Breast epithelium (tissue), 3 donors: ENCODE measurements at regions not wholly inside any gene's neighbourhood (a gene's known extent, or its start where the extent isn't known, plus 50 kb on each side); places are given as distances from the start of the nearest gene placed in this dataset.

Source experiments
- POLR2A ChIP-seq: fragments of 450-650 bp; IDR thresholded peaks from one replicate; pipeline ENCODE4 v1.6.1; 2016; ENCODE audit warnings: antibody characterized with exemption, mild to moderate bottlenecking, moderate library complexity
- POLR2AphosphoS5 ChIP-seq, 3 donors: sonication (generic); formaldehyde crosslinking; IDR thresholded peaks; one replicate each; pipeline ENCODE4 v1.6.1; 2017; ENCODE audit warnings: antibody characterized with exemption in 3 of 3
- TF ChIP-seq, protein P1 (sequence below), 3 donors: fragments of 450-650 bp; IDR thresholded peaks; one replicate each; pipeline ENCODE4 v1.5.1; 2016 to 2017; ENCODE audit warnings: antibody characterized with exemption in 3 of 3, mild to moderate bottlenecking in 3 of 3, moderate library complexity in 3 of 3

DNA sequence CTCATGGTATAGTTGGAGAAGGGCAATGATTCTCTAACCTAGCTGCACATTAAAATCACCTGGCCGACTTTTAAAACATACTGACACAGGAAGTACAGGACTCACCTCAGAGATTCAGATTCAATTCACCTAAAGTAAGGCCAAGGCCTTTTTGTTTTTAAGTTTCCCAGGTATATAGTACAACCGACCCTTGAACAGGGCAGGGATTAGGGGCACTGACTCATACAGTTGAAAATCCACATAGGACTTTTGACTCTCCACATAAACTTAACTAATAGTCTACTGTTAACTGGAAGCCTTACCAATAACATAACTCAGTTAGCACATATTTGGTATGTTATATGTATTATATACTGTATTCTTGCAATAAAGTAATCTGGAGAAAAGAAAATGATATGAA lies 129.5 kb upstream of the ABI3BP start:
- TF ChIP-seq, protein P1, sequence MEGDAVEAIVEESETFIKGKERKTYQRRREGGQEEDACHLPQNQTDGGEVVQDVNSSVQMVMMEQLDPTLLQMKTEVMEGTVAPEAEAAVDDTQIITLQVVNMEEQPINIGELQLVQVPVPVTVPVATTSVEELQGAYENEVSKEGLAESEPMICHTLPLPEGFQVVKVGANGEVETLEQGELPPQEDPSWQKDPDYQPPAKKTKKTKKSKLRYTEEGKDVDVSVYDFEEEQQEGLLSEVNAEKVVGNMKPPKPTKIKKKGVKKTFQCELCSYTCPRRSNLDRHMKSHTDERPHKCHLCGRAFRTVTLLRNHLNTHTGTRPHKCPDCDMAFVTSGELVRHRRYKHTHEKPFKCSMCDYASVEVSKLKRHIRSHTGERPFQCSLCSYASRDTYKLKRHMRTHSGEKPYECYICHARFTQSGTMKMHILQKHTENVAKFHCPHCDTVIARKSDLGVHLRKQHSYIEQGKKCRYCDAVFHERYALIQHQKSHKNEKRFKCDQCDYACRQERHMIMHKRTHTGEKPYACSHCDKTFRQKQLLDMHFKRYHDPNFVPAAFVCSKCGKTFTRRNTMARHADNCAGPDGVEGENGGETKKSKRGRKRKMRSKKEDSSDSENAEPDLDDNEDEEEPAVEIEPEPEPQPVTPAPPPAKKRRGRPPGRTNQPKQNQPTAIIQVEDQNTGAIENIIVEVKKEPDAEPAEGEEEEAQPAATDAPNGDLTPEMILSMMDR (IDR thresholded peaks at IDR 0.05), result no peak
- TF ChIP-seq POLR2A (no peak), POLR2AphosphoS5 (IDR thresholded peaks at IDR 0.05) (no peak)
